ENCODE measurements at regions not wholly inside any gene's neighbourhood (a gene's known extent, or its start where the extent isn't known, plus 50 kb on each side); places are given as distances from the start of the nearest gene placed in this dataset.

GRCh38 chr4:14066979-14067378 is 439.5 kb upstream of the BOD1L1 start:
- Histone ChIP-seq H3K36me3 (ENCODE audit: low read depth, low read length) (no peaks in the 10 kb centered on the region), H3K9me2 (replicated peaks; ENCODE audit: low read length) (no peaks in the 10 kb centered on the region), H4K20me1 (ENCODE audit: low read length) (no peaks in the 10 kb centered on the region), H3K4me3 (ENCODE audit: low read length) (no peak overlapping the region), H3K9ac (ENCODE audit: low read length) (no peak overlapping the region), H3K4me2 (ENCODE audit: low read length) (no peak overlapping the region), H3K9me3 (ENCODE audit: low read length) (no peaks in the 10 kb centered on the region), H3F3A (ENCODE audit: low read length, unreplicated experiment) (no peaks in the 10 kb centered on the region), H3K27ac (ENCODE audit: low read length) (no peak overlapping the region), H3K27me3 (ENCODE audit: low read length) (no peaks in the 10 kb centered on the region), H2AFZ (ENCODE audit: low read length) (no peak overlapping the region), H3K4me1 (ENCODE audit: insufficient read depth, low read length) (no peaks in the 10 kb centered on the region), H3K79me2 (ENCODE audit: low read length) (no peaks in the 10 kb centered on the region)
- ATAC-seq, result no peak
- no peak for DNase-seq
- CTCF ChIA-PET, result no interaction called here
- no TSS peak for BruUV-seq (replicated peaks)
- intact Hi-C loops (cut with micrococcal nuclease), result no loop called here
- POLR2A ChIA-PET (ENCODE audit: unreplicated experiment), result no interaction called here
- TF ChIP-seq EZH2phosphoT487 (IDR thresholded peaks at IDR 0.05; ENCODE audit: borderline replicate concordance, low read length) (no peak), EZH2 (IDR thresholded peaks at IDR 0.05; ENCODE audit: low read length, unreplicated experiment) (no peak), CTCF (conservative IDR thresholded peaks at IDR 0.05; ENCODE audit: low read depth, low read length) (no peak)

- Histone ChIP-seq H3K4me1 (ENCODE audit: insufficient read depth, low read length) (no peaks in the 10 kb centered on the region), H4K20me1 (ENCODE audit: low read length) (no peaks in the 10 kb centered on the region), H3K9me2 (replicated peaks; ENCODE audit: low read length) (no peaks in the 10 kb centered on the region), H3F3A (ENCODE audit: low read length, unreplicated experiment) (no peaks in the 10 kb centered on the region), H3K79me2 (ENCODE audit: low read length) (no peaks in the 10 kb centered on the region), H2AFZ (ENCODE audit: low read length) (no peak overlapping the region), H3K9me3 (ENCODE audit: low read length) (no peaks in the 10 kb centered on the region), H3K9ac (ENCODE audit: low read length) (no peak overlapping the region), H3K27ac (ENCODE audit: low read length) (no peak overlapping the region), H3K4me3 (ENCODE audit: low read length) (no peak overlapping the region), H3K36me3 (ENCODE audit: low read depth, low read length) (no peaks in the 10 kb centered on the region), H3K27me3 (ENCODE audit: low read length) (no peaks in the 10 kb centered on the region), H3K4me2 (ENCODE audit: low read length) (no peak overlapping the region)
- BruUV-seq (replicated peaks), result no TSS peak
- ChIA-PET POLR2A (ENCODE audit: unreplicated experiment) (no interaction called here), CTCF (no interaction called here)
- no peak for ATAC-seq
- DNase-seq, result no peak
- TF ChIP-seq CTCF (conservative IDR thresholded peaks at IDR 0.05; ENCODE audit: low read depth, low read length) (no peak), EZH2phosphoT487 (IDR thresholded peaks at IDR 0.05; ENCODE audit: borderline replicate concordance, low read length) (no peak), EZH2 (IDR thresholded peaks at IDR 0.05; ENCODE audit: low read length, unreplicated experiment) (no peak)
- intact Hi-C loops (cut with micrococcal nuclease), result no loop called here
These were observed 442.4 kb upstream of the BOD1L1 start for GRCh38 chr4:14069886-14070285.

GRCh38 chr4:14070289-14070880 is 442.9 kb upstream of the BOD1L1 start:
- Histone ChIP-seq H4K20me1 (ENCODE audit: low read length) (no peaks in the 10 kb centered on the region), H3K9ac (ENCODE audit: low read length) (no peak overlapping the region), H3K27ac (ENCODE audit: low read length) (no peak overlapping the region), H3K4me3 (ENCODE audit: low read length) (no peak overlapping the region), H3K36me3 (ENCODE audit: low read depth, low read length) (no peaks in the 10 kb centered on the region), H3K27me3 (ENCODE audit: low read length) (no peaks in the 10 kb centered on the region), H3K9me3 (ENCODE audit: low read length) (no peaks in the 10 kb centered on the region), H3F3A (ENCODE audit: low read length, unreplicated experiment) (no peaks in the 10 kb centered on the region), H3K79me2 (ENCODE audit: low read length) (no peaks in the 10 kb centered on the region), H3K4me2 (ENCODE audit: low read length) (no peak overlapping the region), H3K9me2 (replicated peaks; ENCODE audit: low read length) (no peaks in the 10 kb centered on the region), H2AFZ (ENCODE audit: low read length) (no peak overlapping the region), H3K4me1 (ENCODE audit: insufficient read depth, low read length) (no peaks in the 10 kb centered on the region)
- ChIA-PET CTCF (no interaction called here), POLR2A (ENCODE audit: unreplicated experiment) (no interaction called here)
- intact Hi-C loops (cut with micrococcal nuclease), result no loop called here
- ATAC-seq (no peak), DNase-seq (no peak)
- no peak for TF ChIP-seq CTCF (conservative IDR thresholded peaks at IDR 0.05; ENCODE audit: low read depth, low read length)
- no peak for TF ChIP-seq EZH2phosphoT487 (IDR thresholded peaks at IDR 0.05; ENCODE audit: borderline replicate concordance, low read length)
- TF ChIP-seq EZH2 (IDR thresholded peaks at IDR 0.05; ENCODE audit: low read length, unreplicated experiment), result no peak
- BruUV-seq (replicated peaks), result no TSS peak
